Transverse colon (tissue), 4 donors: ENCODE measurements at regions not wholly inside any gene's neighbourhood (a gene's known extent, or its start where the extent isn't known, plus 50 kb on each side); places are given as distances from the start of the nearest gene placed in this dataset.

Experiments
- DNase-seq: peaks from one replicate; pipeline ENCODE4 v3.0.0-alpha.2; 2019
- H3K27ac ChIP-seq, 4 donors: fragments of 200-600 bp; sonication (generic); 2 replicates each; pipeline ENCODE4 v1.5.1; 2016 to 2018; ENCODE audit warnings: inconsistent platforms in 4 of 4
- H3K27me3 ChIP-seq: fragments of 200-600 bp; sonication (generic); 2 replicates; pipeline ENCODE4 v1.5.1; 2017; ENCODE audit warnings: inconsistent platforms
- H3K36me3 ChIP-seq, 4 donors: fragments of 200-600 bp; sonication (generic); 2 replicates each; pipeline ENCODE4 v1.5.1; 2017 to 2019; ENCODE audit warnings: inconsistent platforms in 4 of 4
- H3K4me1 ChIP-seq, 4 donors: fragments of 200-600 bp; sonication (generic); 2 replicates each; pipeline ENCODE4 v1.5.1; 2017 to 2020; ENCODE audit warnings: inconsistent platforms in 4 of 4
- H3K4me3 ChIP-seq, 4 donors: fragments of 200-600 bp; sonication (generic); 1 replicate in 1 of 4; 2 replicates in 3 of 4; pipeline versions ENCODE4 v1.5.1 to v1.6.1; 2017 to 2019; ENCODE audit warnings: inconsistent platforms in 4 of 4
- H3K9me3 ChIP-seq, 2 donors: fragments of 200-600 bp; sonication (generic); 2 replicates each; pipeline ENCODE4 v1.5.1; 2017 to 2019; ENCODE audit warnings: inconsistent platforms in 2 of 2
- EP300 ChIP-seq: sonication (generic); formaldehyde crosslinking; IDR thresholded peaks from one replicate; pipeline ENCODE4 v1.6.1; 2017; ENCODE audit warnings: antibody characterized with exemption, low read depth
- POLR2A ChIP-seq: fragments of 450-650 bp; IDR thresholded peaks from one replicate; pipeline ENCODE4 v1.6.1; 2016; ENCODE audit warnings: antibody characterized with exemption, mild to moderate bottlenecking, moderate library complexity
- POLR2AphosphoS5 ChIP-seq, 3 donors: sonication (generic); formaldehyde crosslinking; IDR thresholded peaks; one replicate each; pipeline ENCODE4 v1.6.1; 2016; ENCODE audit warnings: antibody characterized with exemption in 3 of 3
- WGBS, 2 donors: methylation state at CpG; one replicate each; pipeline ENCODE4 v1.1.5; 2018; ENCODE audit warnings: low coverage in 1 of 2; 5-methylcytosine and 5-hydroxymethylcytosine counted together
- in situ Hi-C, 4 donors: fragments of 200-750 bp; cut with MboI; loops; one replicate each; pipeline versions ENCODE4 v1.15.0 to v1.15.1; 2017; ENCODE audit warnings: low sequenced_read_pairs in 3 of 4, low pct_ligation_motif_present in 1 of 4, low pct_unique_long_range_greater_than_20kb in 1 of 4
- intact Hi-C: fragments of 100-400 bp; cut with DNase I; formaldehyde crosslinking; loops from one replicate; pipeline ENCODE4 v1.15.1; 2023; ENCODE audit warnings: low total_unique reads
- TF ChIP-seq, protein P1 (sequence below), 5 experiments: fragments of 200-600 bp in 3 of 5; fragments of 450-650 bp in 2 of 5; sonication (generic) in 3 of 5; IDR thresholded peaks; 1 replicate in 2 of 5; 2 replicates in 3 of 5; pipeline ENCODE4 v1.5.1; 2016 to 2017; ENCODE audit warnings: antibody characterized with exemption in 5 of 5, inconsistent platforms in 3 of 5, mild to moderate bottlenecking in 2 of 5, moderate library complexity in 1 of 5

DNA sequence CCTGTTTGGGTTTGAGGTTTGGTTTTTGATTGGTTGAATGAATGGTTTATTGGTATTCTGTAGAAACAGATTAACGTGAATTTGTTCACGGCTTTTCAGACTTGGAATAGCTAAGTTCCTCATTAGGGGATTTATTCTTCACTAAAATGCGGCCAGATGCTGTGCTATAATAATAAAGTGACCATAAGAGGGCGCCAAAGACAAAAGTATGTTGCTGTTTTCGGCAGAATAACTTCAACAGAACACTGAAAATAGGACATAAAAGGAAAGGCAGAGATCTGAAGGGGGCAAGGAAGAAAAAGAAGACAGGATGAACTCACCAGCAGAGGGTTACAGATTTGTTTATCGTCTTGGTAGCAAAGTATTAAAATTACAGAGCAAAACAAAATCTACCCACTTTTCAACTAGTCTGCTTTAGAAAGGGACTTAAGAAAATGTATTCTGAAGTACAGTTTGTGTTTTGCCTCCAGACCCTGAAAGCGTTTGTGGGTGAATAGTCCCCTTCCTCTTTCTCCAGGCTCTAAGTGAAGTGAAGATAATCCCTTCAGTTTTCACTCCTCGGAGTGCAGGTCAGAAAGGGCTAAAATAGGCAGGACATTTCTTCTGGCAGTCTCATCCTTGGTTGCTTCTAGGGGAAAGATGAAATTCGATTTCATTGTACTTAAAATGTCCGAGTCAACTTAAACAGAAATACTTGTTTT, 147.6 kb downstream of the IL20RB start:
- Histone ChIP-seq H3K36me3 (no peaks in the 10 kb centered on the region), H3K27me3 (peaks cover 24% of the 10 kb centered on the region), H3K27ac (no peak overlapping the region), H3K4me3 (no peak overlapping the region), H3K9me3 (no peaks in the 10 kb centered on the region), H3K4me1 (no peaks in the 10 kb centered on the region)
- 9 to 12% methylated on average over 8 to 10 of the region's 10 CpGs for WGBS, 2 donors
- in situ Hi-C loops (loop anchor here (25.0 kb wide), 2 partner anchors 682 to 832 kb away; no protein-coding TSS in a partner anchor), intact Hi-C loops (loop anchor here (10.0 kb wide), 1 partner anchor 839 kb away; no protein-coding TSS in a partner anchor)
- no peak for DNase-seq
- TF ChIP-seq, protein P1, sequence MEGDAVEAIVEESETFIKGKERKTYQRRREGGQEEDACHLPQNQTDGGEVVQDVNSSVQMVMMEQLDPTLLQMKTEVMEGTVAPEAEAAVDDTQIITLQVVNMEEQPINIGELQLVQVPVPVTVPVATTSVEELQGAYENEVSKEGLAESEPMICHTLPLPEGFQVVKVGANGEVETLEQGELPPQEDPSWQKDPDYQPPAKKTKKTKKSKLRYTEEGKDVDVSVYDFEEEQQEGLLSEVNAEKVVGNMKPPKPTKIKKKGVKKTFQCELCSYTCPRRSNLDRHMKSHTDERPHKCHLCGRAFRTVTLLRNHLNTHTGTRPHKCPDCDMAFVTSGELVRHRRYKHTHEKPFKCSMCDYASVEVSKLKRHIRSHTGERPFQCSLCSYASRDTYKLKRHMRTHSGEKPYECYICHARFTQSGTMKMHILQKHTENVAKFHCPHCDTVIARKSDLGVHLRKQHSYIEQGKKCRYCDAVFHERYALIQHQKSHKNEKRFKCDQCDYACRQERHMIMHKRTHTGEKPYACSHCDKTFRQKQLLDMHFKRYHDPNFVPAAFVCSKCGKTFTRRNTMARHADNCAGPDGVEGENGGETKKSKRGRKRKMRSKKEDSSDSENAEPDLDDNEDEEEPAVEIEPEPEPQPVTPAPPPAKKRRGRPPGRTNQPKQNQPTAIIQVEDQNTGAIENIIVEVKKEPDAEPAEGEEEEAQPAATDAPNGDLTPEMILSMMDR (IDR thresholded peaks at IDR 0.05) = peak; percentile 52 to 68 (median 60)
- TF ChIP-seq POLR2A = no peak
- no peak for TF ChIP-seq POLR2AphosphoS5 (IDR thresholded peaks at IDR 0.05)
- no peak for TF ChIP-seq EP300

DNA sequence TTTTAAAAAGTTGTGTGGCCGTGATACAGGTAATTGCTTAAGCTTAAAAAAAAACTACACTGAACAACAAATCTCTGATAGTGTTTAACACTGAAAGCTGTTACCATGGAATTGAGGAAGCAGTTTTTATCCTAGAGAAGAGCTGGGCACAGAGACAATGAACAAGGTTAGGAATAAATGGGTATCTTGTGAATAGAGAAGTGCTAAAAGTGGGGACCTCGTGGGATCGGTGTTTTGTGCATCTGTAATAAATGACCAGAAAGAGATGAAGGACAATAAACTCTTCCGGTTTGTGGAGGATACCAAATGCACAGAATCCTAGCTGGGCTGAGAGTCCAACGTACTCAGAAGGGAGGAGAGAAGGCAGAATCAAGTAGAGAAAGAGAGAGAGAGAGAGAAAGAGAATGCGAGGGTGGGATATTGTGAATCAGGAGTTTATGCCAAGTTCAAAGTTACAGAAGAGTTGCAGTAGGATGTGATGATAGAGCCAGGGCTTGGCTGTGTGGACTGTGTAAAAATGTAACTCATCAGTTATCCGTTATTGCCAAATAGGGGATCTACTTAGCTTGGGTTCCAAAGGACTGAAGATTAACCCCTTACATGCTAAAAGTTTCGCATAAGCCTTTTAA, 148.9 kb downstream of the IL20RB start:
- intact Hi-C loops = loop anchor here (10.0 kb wide), 1 partner anchor 838 kb away; no protein-coding TSS in a partner anchor
- TF ChIP-seq POLR2A = no peak
- peaks cover 20% of the 10 kb centered on the region for H3K27me3 ChIP-seq
- no peak overlapping the region for H3K4me3 ChIP-seq
- no peak overlapping the region for H3K27ac ChIP-seq
- WGBS, 2 donors = 37 to 39% methylated on average over 8 of the region's 8 CpGs
- DNase-seq = no peak
- H3K4me1 ChIP-seq = no peaks in the 10 kb centered on the region
- no peaks in the 10 kb centered on the region for H3K36me3 ChIP-seq
- no peaks in the 10 kb centered on the region for H3K9me3 ChIP-seq
- in situ Hi-C loops = loop anchor here (25.0 kb wide), 2 partner anchors 681 to 831 kb away; no protein-coding TSS in a partner anchor

DNA sequence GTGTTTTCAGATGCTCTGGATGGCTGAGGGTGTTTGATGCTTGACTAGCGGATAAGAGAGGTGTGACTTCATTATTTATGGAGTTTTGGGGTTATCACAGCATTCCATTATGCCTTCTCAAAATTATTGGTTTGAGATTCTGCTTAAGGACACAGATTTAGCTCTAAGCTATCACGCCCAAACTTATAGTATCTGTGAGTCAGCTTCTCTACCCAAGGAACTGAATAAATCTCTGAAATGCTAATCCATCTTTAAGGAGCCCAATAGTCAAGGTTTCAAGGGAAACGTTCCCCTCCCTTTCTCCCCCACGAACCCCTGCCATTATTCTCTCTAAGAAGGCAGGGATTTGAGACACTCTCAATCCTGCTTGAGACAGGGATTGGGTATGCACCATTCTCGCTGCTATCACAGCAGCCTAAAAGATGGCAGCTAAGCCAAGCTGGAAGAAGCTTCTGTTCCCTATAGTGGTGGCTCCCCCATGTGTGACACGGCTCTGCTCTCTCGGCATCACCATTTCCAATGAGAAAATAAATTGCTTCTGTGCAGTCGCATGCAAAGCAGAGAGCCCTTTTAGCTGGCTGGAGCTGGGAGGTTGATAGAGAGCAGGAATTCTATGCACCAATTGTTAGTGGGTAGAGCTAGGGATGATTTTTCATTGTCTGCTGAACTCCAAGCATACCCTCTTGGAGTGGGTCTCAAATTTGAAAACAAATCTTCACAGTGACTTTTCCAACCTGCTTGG, 151.1 kb downstream of the IL20RB start:
- in situ Hi-C loops (loop anchor here (25.0 kb wide), 2 partner anchors 678 to 828 kb away; no protein-coding TSS in a partner anchor), intact Hi-C loops (loop anchor here (10.0 kb wide), 1 partner anchor 836 kb away; no protein-coding TSS in a partner anchor)
- Histone ChIP-seq H3K9me3 (no peaks in the 10 kb centered on the region), H3K4me1 (no peaks in the 10 kb centered on the region), H3K27me3 (peaks cover 20% of the 10 kb centered on the region), H3K27ac (no peak overlapping the region), H3K4me3 (no peak overlapping the region), H3K36me3 (no peaks in the 10 kb centered on the region)
- DNase-seq = no peak
- WGBS, 2 donors = 72 to 86% methylated on average over 1 to 8 of the region's 8 CpGs
- TF ChIP-seq POLR2A (no peak), EP300 (no peak)

GRCh38 chr3:137110392-137110996, 152.7 kb downstream of the IL20RB start:
- TF ChIP-seq POLR2AphosphoS5 (IDR thresholded peaks at IDR 0.05) = no peak
- no peak for TF ChIP-seq EP300
- no peak for TF ChIP-seq POLR2A
- TF ChIP-seq, protein P1 (IDR thresholded peaks at IDR 0.05) = peak; percentile 54 to 79 (median 64)
- 0 to 25% methylated on average over 2 to 3 of the region's 3 CpGs for WGBS, 2 donors
- in situ Hi-C loops = loop anchor here (25.0 kb wide), 2 partner anchors 677 to 827 kb away; no protein-coding TSS in a partner anchor
- intact Hi-C loops = no loop called here
- Histone ChIP-seq H3K4me3 (no peak overlapping the region), H3K36me3 (no peaks in the 10 kb centered on the region), H3K27me3 (peaks cover 14% of the 10 kb centered on the region), H3K9me3 (no peaks in the 10 kb centered on the region), H3K4me1 (no peaks in the 10 kb centered on the region), H3K27ac (no peak overlapping the region)
- DNase-seq = no peak
